Astrocyte of the spinal cord (primary cell): ENCODE measurements at regions not wholly inside any gene's neighbourhood (a gene's known extent, or its start where the extent isn't known, plus 50 kb on each side); places are given as distances from the start of the nearest gene placed in this dataset.
"Not testable (repeated sequence)": the region's sequence is repeated elsewhere in the genome, so short reads cannot be mapped to it uniquely, and the experiment has no call there.

Experiments
- DNase-seq: peaks from one replicate; pipeline ENCODE4 v3.0.0; 2011; ENCODE audit warnings: low read depth, low spot score
- H3K4me3 ChIP-seq: 2 replicates; pipeline ENCODE4 v1.5.1; 2011; ENCODE audit warnings: low read depth, mild to moderate bottlenecking, low read length, moderate library complexity
- in situ Hi-C: cut with HindIII; loops from 2 replicates; pipeline ENCODE4 v1.10.0; 2017; ENCODE audit warnings: low sequenced_read_pairs
- TF ChIP-seq, protein P1 (sequence below): IDR thresholded peaks from 2 replicates; pipeline ENCODE4 v1.5.1; 2012; ENCODE audit warnings: low read depth, mild to moderate bottlenecking, low read length, inconsistent platforms

DNA sequence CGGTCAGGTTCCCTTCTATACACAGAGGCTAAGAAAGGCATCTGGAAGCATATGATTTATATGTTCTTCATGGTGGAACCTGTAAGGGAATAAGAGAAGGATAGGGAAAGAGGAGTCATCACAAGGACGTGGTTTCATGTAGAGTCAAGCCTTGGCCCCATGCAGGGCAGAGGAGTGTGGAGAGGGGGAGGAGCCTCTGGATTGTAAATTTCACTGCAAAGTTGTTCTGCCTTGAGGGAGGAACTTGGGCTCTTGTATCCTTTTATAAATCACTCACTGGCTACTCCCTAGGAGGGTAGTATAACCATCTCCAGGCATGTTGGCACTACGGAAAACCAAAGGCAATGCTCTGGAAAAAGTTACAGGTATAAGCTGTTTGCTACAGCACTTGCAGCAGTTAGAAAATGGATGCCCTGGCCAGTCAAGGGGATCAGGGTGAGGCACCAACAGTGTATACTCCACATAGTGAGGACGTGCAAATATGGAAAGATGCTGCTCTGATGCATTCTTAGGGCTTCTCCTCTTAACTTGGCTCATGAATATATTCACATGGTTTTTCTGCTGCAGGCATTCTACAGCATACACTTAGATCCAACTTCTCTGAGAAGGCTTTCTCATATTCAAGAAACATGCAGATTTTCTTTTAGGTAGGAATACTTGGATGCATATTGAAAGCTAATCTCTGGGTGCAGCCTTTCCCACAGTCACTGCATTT, 60.3 kb upstream of the ZNF81 start:
- no peak for DNase-seq
- H3K4me3 ChIP-seq: no peak overlapping the region
- TF ChIP-seq, protein P1, sequence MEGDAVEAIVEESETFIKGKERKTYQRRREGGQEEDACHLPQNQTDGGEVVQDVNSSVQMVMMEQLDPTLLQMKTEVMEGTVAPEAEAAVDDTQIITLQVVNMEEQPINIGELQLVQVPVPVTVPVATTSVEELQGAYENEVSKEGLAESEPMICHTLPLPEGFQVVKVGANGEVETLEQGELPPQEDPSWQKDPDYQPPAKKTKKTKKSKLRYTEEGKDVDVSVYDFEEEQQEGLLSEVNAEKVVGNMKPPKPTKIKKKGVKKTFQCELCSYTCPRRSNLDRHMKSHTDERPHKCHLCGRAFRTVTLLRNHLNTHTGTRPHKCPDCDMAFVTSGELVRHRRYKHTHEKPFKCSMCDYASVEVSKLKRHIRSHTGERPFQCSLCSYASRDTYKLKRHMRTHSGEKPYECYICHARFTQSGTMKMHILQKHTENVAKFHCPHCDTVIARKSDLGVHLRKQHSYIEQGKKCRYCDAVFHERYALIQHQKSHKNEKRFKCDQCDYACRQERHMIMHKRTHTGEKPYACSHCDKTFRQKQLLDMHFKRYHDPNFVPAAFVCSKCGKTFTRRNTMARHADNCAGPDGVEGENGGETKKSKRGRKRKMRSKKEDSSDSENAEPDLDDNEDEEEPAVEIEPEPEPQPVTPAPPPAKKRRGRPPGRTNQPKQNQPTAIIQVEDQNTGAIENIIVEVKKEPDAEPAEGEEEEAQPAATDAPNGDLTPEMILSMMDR: no peak
- in situ Hi-C loops: no loop called here

DNA sequence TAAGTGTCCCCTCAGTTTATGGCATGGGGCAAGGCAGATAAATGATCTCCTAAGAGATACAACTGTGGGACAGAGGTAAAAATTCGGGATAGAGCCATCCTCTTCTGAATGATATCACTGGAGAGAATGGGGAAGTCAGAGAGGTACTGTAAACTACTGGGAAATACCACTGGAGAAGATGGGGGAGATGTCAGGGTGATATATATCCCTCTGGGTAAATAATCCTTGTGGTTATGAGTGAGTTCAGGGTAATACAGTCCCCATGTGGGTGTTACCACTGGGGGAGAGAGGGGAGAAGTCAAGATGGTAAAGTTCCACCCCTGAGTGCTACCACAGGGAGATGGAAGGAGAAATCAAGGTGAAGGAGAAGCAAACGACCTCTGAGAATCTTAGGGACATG, 63.9 kb upstream of the ZNF81 start:
- no peak overlapping the region for H3K4me3 ChIP-seq
- TF ChIP-seq, protein P1: no peak
- in situ Hi-C loops: no loop called here
- DNase-seq: no peak

DNA sequence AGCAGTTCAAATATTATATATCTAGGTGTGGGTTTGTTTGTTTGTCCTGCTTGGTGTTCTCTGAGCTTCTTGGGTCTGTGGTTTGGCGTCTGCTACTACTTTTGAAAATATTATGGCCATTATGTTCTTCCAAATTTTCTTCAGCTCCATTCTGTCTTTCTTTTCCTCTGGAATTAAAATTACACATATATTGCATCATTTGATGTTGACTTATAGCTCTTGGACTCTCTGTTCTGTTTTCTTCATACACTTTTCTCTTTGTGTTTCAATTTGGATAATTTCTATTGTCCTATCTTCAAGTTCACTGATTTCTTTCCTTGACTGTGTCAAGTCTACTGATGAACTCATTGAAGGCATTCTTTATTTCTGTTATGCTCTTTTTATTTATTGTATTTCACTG, 65.2 kb upstream of the ZNF81 start:
- no peak for DNase-seq
- no peak overlapping the region for H3K4me3 ChIP-seq
- TF ChIP-seq, protein P1: no peak
- in situ Hi-C loops: no loop called here

DNA sequence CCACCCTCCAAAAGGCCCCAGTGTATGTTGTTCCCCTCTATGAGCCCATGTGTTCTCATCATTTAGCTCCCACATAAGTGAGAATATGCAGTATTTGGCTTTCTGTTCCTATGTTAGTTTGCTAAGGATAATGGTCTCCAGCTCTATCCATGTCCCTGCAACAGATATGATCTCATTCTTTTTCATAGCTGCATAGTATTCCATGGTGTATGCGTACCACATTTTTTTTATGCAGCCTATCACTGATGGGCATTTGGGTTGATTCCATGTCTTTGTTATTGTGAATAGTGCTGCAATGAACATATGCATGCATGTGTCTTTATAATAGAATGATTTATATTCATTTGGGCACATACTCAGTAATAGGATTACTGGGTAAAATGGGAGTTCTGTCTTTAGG, 73.9 kb upstream of the ZNF81 start:
- in situ Hi-C loops, DNase-seq, H3K4me3 ChIP-seq: not testable (repeated sequence)

DNA sequence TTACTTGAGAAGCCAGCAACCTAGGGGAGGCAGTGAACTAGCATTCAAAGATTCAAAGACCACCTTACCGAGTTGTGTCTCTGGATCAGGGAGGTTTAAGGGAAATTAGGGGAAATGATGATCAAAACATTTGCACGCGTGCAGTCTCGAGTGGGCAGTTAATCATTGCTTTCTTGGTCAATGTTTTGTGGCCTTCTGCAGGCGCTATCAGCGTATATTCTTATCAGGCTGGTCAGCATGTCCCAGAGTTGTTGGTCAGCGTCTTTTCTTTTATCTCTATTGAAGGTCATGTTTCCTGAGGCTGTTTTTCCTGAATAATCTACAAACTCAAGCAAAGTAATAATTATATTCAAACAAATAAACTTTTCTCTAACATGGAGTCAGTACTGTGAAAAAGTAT, 84.0 kb upstream of the ZNF81 start:
- TF ChIP-seq, protein P1: no peak
- no peak overlapping the region for H3K4me3 ChIP-seq
- no peak for DNase-seq
- in situ Hi-C loops: no loop called here

DNA sequence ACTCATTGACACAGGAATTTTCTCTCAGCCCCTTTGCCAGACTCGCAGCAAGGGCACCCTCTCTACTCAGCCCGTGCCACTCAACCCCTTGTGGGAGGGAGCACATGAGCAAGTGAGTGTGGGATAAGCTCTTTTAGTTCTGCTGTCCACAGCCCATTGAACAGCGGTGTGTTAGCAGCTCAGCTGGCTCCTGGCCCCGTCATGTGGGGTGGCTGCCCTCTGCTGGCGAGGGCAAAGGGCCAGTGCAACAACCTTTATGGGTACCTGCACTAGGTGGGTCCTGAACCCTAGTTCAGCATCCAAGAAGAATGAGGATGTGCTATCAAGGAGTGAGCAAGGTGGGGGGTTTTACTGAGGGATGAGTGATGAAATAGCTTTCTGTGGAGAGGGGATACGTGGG, 85.0 kb upstream of the ZNF81 start:
- in situ Hi-C loops: no loop called here
- DNase-seq: no peak
- H3K4me3 ChIP-seq: no peak overlapping the region
- TF ChIP-seq, protein P1: no peak

DNA sequence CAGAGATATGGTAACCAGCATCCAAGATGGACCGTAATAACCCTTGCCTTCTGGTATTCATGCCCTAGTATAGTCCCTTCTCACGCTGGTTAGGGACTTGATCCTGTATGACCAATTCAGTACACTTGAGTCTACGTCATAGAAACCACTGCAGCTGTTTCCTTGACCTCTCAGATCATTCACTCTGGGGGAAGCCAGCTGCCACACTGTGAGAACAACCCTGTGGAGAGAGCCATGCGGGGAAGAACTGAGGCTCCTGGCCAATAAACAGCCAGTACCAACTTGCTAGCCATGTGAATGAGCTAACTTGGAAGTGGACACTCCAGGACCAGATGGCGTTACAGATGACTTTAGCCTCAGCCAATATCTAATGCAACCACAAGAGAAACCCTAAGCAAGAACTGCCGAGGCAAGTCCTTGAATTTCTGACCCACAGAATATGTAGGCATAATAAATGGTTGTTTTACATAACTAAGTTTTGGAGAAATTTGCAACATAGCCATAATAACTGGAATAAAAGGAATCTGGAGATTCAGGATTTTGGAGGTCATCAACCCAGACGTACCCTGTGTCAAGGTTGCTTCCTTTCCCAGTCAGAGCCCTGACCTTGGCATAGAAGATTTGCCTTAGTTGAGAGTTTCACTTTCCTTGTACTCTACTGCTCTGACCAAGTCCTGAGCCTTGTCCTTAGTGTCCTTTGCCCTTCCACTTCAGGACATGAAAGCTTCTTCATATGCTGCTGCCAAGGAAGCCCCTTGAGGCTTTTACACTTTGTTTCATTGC, 87.3 kb upstream of the ZNF81 start:
- H3K4me3 ChIP-seq: no peak overlapping the region
- peak; percentile 83 for DNase-seq
- in situ Hi-C loops: no loop called here
- TF ChIP-seq, protein P1: no peak
